HG03045 (cell line): ENCODE measurements at regions not wholly inside any gene's neighbourhood (a gene's known extent, or its start where the extent isn't known, plus 50 kb on each side); places are given as distances from the start of the nearest gene placed in this dataset.

Experiments used
- ATAC-seq: cut with Tn5 transposase; IDR thresholded peaks from one replicate; pipeline ENCODE4 v1.9.1; 2021; ENCODE audit warnings: mild to moderate bottlenecking, moderate library complexity; ENCODE audit not compliant: unreplicated experiment

GRCh38 chr12:78759367-78759766, 105.2 kb upstream of the SYT1 start:
- no peak for ATAC-seq

- no peak for ATAC-seq
Measured at GRCh38 chr12:78760906-78761305, 103.7 kb upstream of the SYT1 start.

- ATAC-seq = no peak
Measured at GRCh38 chr12:78764913-78765312, 99.7 kb upstream of the SYT1 start.

- no peak for ATAC-seq
Measured at GRCh38 chr12:78767264-78767981, 97.2 kb upstream of the SYT1 start.

- ATAC-seq = no peak
Measured at GRCh38 chr12:78778339-78778738, 86.2 kb upstream of the SYT1 start.

- ATAC-seq = no peak
Measured at GRCh38 chr12:78787576-78787975, 77.0 kb upstream of the SYT1 start.

- no peak for ATAC-seq
Measured at GRCh38 chr12:78790148-78790547, 74.4 kb upstream of the SYT1 start.

- no peak for ATAC-seq
Measured at GRCh38 chr12:78792052-78792698, 72.4 kb upstream of the SYT1 start.

- ATAC-seq = no peak
Measured at GRCh38 chr12:78793491-78793890, 71.1 kb upstream of the SYT1 start.

GRCh38 chr12:78793982-78794381, 70.6 kb upstream of the SYT1 start:
- ATAC-seq = no peak

GRCh38 chr12:78795934-78796445, 68.6 kb upstream of the SYT1 start:
- ATAC-seq = no peak

- no peak for ATAC-seq
Measured at GRCh38 chr12:78797196-78797931, 67.2 kb upstream of the SYT1 start.

GRCh38 chr12:78799649-78800048, 64.9 kb upstream of the SYT1 start:
- ATAC-seq = no peak

GRCh38 chr12:78802593-78802992, 62.0 kb upstream of the SYT1 start:
- no peak for ATAC-seq

- ATAC-seq = no peak
Measured at GRCh38 chr12:78804262-78804661, 60.3 kb upstream of the SYT1 start.
